Neural cell (in vitro differentiated cells): ENCODE measurements at regions not wholly inside any gene's neighbourhood (a gene's known extent, or its start where the extent isn't known, plus 50 kb on each side); places are given as distances from the start of the nearest gene placed in this dataset.
"Not testable (repeated sequence)": the region's sequence is repeated elsewhere in the genome, so short reads cannot be mapped to it uniquely, and the experiment has no call there.

Experiments
- H2AFZ ChIP-seq: fragments of 200-600, 300-800 bp; sonication (generic), shearing (Covaris generic); 2 replicates; pipeline ENCODE4 v1.6.0; 2014; ENCODE audit warnings: low read depth, mild to moderate bottlenecking, antibody characterized with exemption, low read length, moderate library complexity
- H3F3A ChIP-seq: fragments of 200-600 bp; shearing (Covaris generic); 2 replicates; pipeline ENCODE4 v1.6.1; 2016; ENCODE audit warnings: mild to moderate bottlenecking, moderate library complexity, mixed read lengths, antibody characterized with exemption, low read length; ENCODE audit not compliant: insufficient read depth, poor library complexity, severe bottlenecking
- H3K27ac ChIP-seq: fragments of 200-600, 300-800 bp; sonication (generic), shearing (Covaris generic); 2 replicates; pipeline ENCODE4 v1.5.1; 2014; ENCODE audit warnings: mild to moderate bottlenecking, low read length, moderate library complexity
- H3K27me3 ChIP-seq: fragments of 300-800, 200-600 bp; sonication (generic), shearing (Covaris generic); 2 replicates; pipeline ENCODE4 v1.6.0; 2014; ENCODE audit warnings: mild to moderate bottlenecking, low read depth, low read length, moderate library complexity; ENCODE audit not compliant: insufficient read depth
- H3K36me3 ChIP-seq: fragments of 300-800, 200-600 bp; sonication (generic), shearing (Covaris generic); 2 replicates; pipeline ENCODE4 v1.5.1; 2014; ENCODE audit warnings: mild to moderate bottlenecking, antibody characterized with exemption, low read length, moderate library complexity; ENCODE audit not compliant: insufficient read depth
- H3K4me2 ChIP-seq: fragments of 300-800, 200-600 bp; sonication (generic), shearing (Covaris generic); 2 replicates; pipeline ENCODE4 v1.6.0; 2014; ENCODE audit warnings: mild to moderate bottlenecking, low read length
- H3K4me3 ChIP-seq: fragments of 300-800, 200-600 bp; sonication (generic), shearing (Covaris generic); 2 replicates; pipeline ENCODE4 v1.5.1; 2014; ENCODE audit warnings: mild to moderate bottlenecking, low read length, moderate library complexity
- H3K79me2 ChIP-seq: fragments of 200-600 bp; shearing (Covaris generic); replicated peaks from 2 replicates; pipeline ENCODE4 v1.6.0; 2014; ENCODE audit warnings: mild to moderate bottlenecking, low read length, moderate library complexity; ENCODE audit not compliant: insufficient read depth
- H3K9ac ChIP-seq: fragments of 300-800, 200-600 bp; sonication (generic), shearing (Covaris generic); 2 replicates; pipeline ENCODE4 v1.6.1; 2016; ENCODE audit warnings: mild to moderate bottlenecking, low read length, mixed read lengths
- H3K9me2 ChIP-seq: fragments of 200-600 bp; shearing (Covaris generic); 2 replicates; pipeline ENCODE4 v1.6.1; 2016; ENCODE audit warnings: mild to moderate bottlenecking, low read length, mixed read lengths; ENCODE audit not compliant: insufficient read depth
- H3K9me3 ChIP-seq: fragments of 200-600, 300-800 bp; sonication (generic), shearing (Covaris generic); 2 replicates; pipeline ENCODE4 v1.6.1; 2016; ENCODE audit warnings: mild to moderate bottlenecking, mixed run types, low read length, moderate library complexity, mixed read lengths
- H4K20me1 ChIP-seq: fragments of 200-600 bp; shearing (Covaris generic); 2 replicates; pipeline ENCODE4 v1.6.1; 2016; ENCODE audit warnings: mild to moderate bottlenecking, mixed run types; ENCODE audit not compliant: insufficient read depth
- EP300 ChIP-seq: fragments of 450-650 bp; conservative IDR thresholded peaks from 2 replicates; pipeline ENCODE4 v1.6.1; 2014; ENCODE audit warnings: antibody characterized with exemption, mild to moderate bottlenecking, moderate library complexity; ENCODE audit not compliant: poor library complexity, severe bottlenecking
- EZH2 ChIP-seq: fragments of 200-600, 300-800 bp; shearing (Covaris generic), sonication (generic); IDR thresholded peaks from 2 replicates; pipeline ENCODE4 v1.6.1; 2014; ENCODE audit warnings: antibody characterized with exemption, low read length, borderline replicate concordance, mild to moderate bottlenecking; ENCODE audit not compliant: insufficient read depth, poor library complexity, severe bottlenecking
- MXI1 ChIP-seq: fragments of 450-650 bp; conservative IDR thresholded peaks from 2 replicates; pipeline ENCODE4 v1.6.1; 2014; ENCODE audit warnings: antibody characterized with exemption, mild to moderate bottlenecking; ENCODE audit not compliant: poor library complexity, severe bottlenecking
- POLR2AphosphoS5 ChIP-seq: IDR thresholded peaks from 2 replicates; pipeline ENCODE4 v1.6.1; 2012
- RAD21 ChIP-seq: fragments of 450-650 bp; conservative IDR thresholded peaks from 2 replicates; pipeline ENCODE4 v1.6.1; 2014; ENCODE audit warnings: antibody characterized with exemption, mild to moderate bottlenecking, moderate library complexity
- SMC3 ChIP-seq: fragments of 450-650 bp; conservative IDR thresholded peaks from 2 replicates; pipeline ENCODE4 v1.6.1; 2014; ENCODE audit warnings: antibody characterized with exemption, mild to moderate bottlenecking, moderate library complexity; ENCODE audit not compliant: poor library complexity
- TAF1 ChIP-seq: IDR thresholded peaks from 2 replicates; pipeline ENCODE4 v1.6.1; 2012; ENCODE audit warnings: low read depth
- TF ChIP-seq, protein P1 (sequence below): fragments of 450-650 bp; IDR thresholded peaks from 2 replicates; pipeline ENCODE4 v1.5.1; 2014; ENCODE audit warnings: antibody characterized with exemption, mild to moderate bottlenecking, moderate library complexity; ENCODE audit not compliant: poor library complexity, severe bottlenecking
- TF ChIP-seq, protein P2 (sequence below): IDR thresholded peaks from 2 replicates; pipeline ENCODE4 v1.6.1; 2012; ENCODE audit warnings: borderline replicate concordance

DNA sequence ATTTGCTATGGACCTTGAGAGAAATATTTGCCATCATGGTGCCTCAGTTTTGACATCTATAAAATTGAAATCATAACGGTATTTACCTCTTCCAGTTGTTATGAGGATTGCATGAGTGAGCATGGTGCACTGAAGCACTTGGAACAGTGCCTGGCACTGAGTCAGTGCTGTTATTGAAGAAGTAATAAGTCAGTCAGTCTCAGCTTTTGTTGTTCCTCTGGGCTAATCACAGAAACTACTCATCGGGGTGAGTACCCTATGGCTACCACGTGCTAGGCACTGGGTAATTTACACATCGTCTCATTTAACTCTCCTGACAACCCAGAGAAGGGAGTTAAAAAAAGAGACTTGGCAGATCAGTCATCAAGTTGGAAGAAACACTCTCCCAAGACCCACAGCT is 159.5 kb upstream of the NRXN3 start:
- no peaks in the 10 kb centered on the region for H3K9me3 ChIP-seq
- H4K20me1 ChIP-seq, result no peaks in the 10 kb centered on the region
- no peaks in the 10 kb centered on the region for H3K36me3 ChIP-seq
- no peak overlapping the region for H3K9ac ChIP-seq
- no peak overlapping the region for H3K4me3 ChIP-seq
- no peak overlapping the region for H3K27ac ChIP-seq
- no peaks in the 10 kb centered on the region for H3K9me2 ChIP-seq
- no peak overlapping the region for H3K4me2 ChIP-seq
- no peak overlapping the region for H2AFZ ChIP-seq
- no peaks in the 10 kb centered on the region for H3K79me2 ChIP-seq
- no peaks in the 10 kb centered on the region for H3K27me3 ChIP-seq
- no peak for TF ChIP-seq POLR2AphosphoS5
- TF ChIP-seq EP300, result no peak
- TF ChIP-seq TAF1, result no peak
- TF ChIP-seq MXI1, result no peak
- TF ChIP-seq EZH2, result no peak
- TF ChIP-seq, protein P1, sequence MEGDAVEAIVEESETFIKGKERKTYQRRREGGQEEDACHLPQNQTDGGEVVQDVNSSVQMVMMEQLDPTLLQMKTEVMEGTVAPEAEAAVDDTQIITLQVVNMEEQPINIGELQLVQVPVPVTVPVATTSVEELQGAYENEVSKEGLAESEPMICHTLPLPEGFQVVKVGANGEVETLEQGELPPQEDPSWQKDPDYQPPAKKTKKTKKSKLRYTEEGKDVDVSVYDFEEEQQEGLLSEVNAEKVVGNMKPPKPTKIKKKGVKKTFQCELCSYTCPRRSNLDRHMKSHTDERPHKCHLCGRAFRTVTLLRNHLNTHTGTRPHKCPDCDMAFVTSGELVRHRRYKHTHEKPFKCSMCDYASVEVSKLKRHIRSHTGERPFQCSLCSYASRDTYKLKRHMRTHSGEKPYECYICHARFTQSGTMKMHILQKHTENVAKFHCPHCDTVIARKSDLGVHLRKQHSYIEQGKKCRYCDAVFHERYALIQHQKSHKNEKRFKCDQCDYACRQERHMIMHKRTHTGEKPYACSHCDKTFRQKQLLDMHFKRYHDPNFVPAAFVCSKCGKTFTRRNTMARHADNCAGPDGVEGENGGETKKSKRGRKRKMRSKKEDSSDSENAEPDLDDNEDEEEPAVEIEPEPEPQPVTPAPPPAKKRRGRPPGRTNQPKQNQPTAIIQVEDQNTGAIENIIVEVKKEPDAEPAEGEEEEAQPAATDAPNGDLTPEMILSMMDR, result no peak
- TF ChIP-seq, protein P2, sequence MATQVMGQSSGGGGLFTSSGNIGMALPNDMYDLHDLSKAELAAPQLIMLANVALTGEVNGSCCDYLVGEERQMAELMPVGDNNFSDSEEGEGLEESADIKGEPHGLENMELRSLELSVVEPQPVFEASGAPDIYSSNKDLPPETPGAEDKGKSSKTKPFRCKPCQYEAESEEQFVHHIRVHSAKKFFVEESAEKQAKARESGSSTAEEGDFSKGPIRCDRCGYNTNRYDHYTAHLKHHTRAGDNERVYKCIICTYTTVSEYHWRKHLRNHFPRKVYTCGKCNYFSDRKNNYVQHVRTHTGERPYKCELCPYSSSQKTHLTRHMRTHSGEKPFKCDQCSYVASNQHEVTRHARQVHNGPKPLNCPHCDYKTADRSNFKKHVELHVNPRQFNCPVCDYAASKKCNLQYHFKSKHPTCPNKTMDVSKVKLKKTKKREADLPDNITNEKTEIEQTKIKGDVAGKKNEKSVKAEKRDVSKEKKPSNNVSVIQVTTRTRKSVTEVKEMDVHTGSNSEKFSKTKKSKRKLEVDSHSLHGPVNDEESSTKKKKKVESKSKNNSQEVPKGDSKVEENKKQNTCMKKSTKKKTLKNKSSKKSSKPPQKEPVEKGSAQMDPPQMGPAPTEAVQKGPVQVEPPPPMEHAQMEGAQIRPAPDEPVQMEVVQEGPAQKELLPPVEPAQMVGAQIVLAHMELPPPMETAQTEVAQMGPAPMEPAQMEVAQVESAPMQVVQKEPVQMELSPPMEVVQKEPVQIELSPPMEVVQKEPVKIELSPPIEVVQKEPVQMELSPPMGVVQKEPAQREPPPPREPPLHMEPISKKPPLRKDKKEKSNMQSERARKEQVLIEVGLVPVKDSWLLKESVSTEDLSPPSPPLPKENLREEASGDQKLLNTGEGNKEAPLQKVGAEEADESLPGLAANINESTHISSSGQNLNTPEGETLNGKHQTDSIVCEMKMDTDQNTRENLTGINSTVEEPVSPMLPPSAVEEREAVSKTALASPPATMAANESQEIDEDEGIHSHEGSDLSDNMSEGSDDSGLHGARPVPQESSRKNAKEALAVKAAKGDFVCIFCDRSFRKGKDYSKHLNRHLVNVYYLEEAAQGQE, result no peak
- H3F3A ChIP-seq, result no peaks in the 10 kb centered on the region

DNA sequence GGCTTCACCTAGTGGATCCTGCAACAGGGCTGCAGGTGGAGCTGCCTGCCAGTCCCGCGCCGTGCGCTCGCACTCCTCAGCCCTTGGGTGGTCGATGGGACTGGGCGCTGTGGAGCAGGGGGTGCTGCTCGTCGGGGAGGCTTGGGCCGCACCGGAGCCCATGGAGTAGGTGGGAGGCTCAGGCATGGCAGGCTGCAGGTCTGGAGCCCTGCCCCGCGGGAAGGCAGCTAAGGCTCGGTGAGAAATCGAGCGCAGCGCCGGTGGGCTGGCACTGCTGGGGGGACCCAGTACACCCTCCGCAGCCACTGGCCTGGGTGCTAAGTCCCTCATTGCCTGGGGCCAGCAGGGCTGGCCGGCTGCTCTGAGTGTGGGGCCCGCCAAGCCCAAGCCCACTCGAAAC is 156.3 kb upstream of the NRXN3 start:
- H3K27me3 ChIP-seq, H3K27ac ChIP-seq, H3K9ac ChIP-seq: not testable (repeated sequence)

DNA sequence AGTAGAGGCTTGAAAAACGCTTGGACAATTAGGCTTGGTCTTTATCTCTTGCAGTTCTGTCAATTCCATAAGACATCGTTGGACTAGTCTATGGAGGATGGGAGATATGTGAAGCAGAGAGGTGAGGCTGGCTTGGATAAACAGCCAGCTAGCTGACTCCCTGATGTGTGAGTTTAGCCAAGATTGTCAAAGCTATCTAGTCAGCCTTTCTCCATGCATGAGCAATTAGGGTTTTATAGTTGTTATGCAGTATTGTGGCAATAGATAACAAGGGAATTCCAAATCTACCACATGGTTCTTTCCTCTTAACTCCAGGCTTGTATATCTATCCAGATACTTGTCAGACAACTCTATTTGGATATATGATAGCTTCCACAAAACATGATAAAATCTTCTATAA is 153.6 kb upstream of the NRXN3 start:
- H3K4me2 ChIP-seq, result no peak overlapping the region
- H4K20me1 ChIP-seq, result no peaks in the 10 kb centered on the region
- no peaks in the 10 kb centered on the region for H3K9me3 ChIP-seq
- H3K9me2 ChIP-seq, result no peaks in the 10 kb centered on the region
- no peak overlapping the region for H3K9ac ChIP-seq
- H3K4me3 ChIP-seq, result no peak overlapping the region
- H3F3A ChIP-seq, result no peaks in the 10 kb centered on the region
- H3K27ac ChIP-seq, result no peak overlapping the region
- no peak for TF ChIP-seq EP300
- TF ChIP-seq, protein P1, result no peak
- TF ChIP-seq POLR2AphosphoS5, result no peak
- TF ChIP-seq, protein P2, result no peak
- TF ChIP-seq TAF1, result no peak
- TF ChIP-seq EZH2, result no peak
- TF ChIP-seq SMC3, result no peak
- TF ChIP-seq MXI1, result no peak
- no peak for TF ChIP-seq RAD21
- no peaks in the 10 kb centered on the region for H3K27me3 ChIP-seq
- no peak overlapping the region for H2AFZ ChIP-seq
- no peaks in the 10 kb centered on the region for H3K36me3 ChIP-seq
- H3K79me2 ChIP-seq, result no peaks in the 10 kb centered on the region

More for the DNA sequence above, 156.3 kb upstream of the NRXN3 start:
- not testable (repeated sequence) for H3K4me3 ChIP-seq, H3K79me2 ChIP-seq, H2AFZ ChIP-seq, H3K9me2 ChIP-seq, H3F3A ChIP-seq, H4K20me1 ChIP-seq, H3K36me3 ChIP-seq, H3K4me2 ChIP-seq, H3K9me3 ChIP-seq
